Adrenal gland (tissue), 5 donors: ENCODE measurements at regions not wholly inside any gene's neighbourhood (a gene's known extent, or its start where the extent isn't known, plus 50 kb on each side); places are given as distances from the start of the nearest gene placed in this dataset.

Source experiments
- CTCF ChIP-seq, 6 experiments: fragments of 450-650 bp in 4 of 6; fragments of 200-600 bp in 2 of 6; sonication (generic) in 1 of 6; IDR thresholded peaks; 1 replicate in 5 of 6; 2 replicates in 1 of 6; pipeline versions ENCODE4 v1.5.1 to v1.8.0; 2016 to 2021; ENCODE audit warnings: antibody characterized with exemption in 6 of 6, mild to moderate bottlenecking in 2 of 6, moderate library complexity in 1 of 6
- POLR2A ChIP-seq, 2 donors: fragments of 450-650 bp; IDR thresholded peaks; one replicate each; pipeline ENCODE4 v1.6.1; 2017; ENCODE audit warnings: antibody characterized with exemption in 2 of 2, mild to moderate bottlenecking in 2 of 2, moderate library complexity in 1 of 2
- donor health status: DM: no; HTN: no; CAD: no.

GRCh38 chr20:6855796-6856195, 88.3 kb downstream of the BMP2 start:
- TF ChIP-seq CTCF (IDR thresholded peaks at IDR 0.05) (no peak), POLR2A (IDR thresholded peaks at IDR 0.05) (no peak)
